ENCODE measurements at regions not wholly inside any gene's neighbourhood (a gene's known extent, or its start where the extent isn't known, plus 50 kb on each side); places are given as distances from the start of the nearest gene placed in this dataset.

- TF ChIP-seq CTCF (conservative IDR thresholded peaks at IDR 0.05; ENCODE audit: low read depth, low read length) (no peak), POLR2A (IDR thresholded peaks at IDR 0.05; ENCODE audit: low read depth, low read length) (no peak), SMC3 (IDR thresholded peaks at IDR 0.05; ENCODE audit: low read depth, low read length) (no peak), RAD21 (IDR thresholded peaks at IDR 0.05; ENCODE audit: low read length) (no peak), BHLHE40 (IDR thresholded peaks at IDR 0.05; ENCODE audit: low read depth, low read length) (no peak), USF2 (IDR thresholded peaks at IDR 0.05; ENCODE audit: low read depth, low read length) (no peak)
Observed at GRCh38 chr14:62253911-62254310, 491.7 kb downstream of the SNAPC1 start.

Data from IMR-90 (cell line).